H1 (cell line): ENCODE measurements at regions not wholly inside any gene's neighbourhood (a gene's known extent, or its start where the extent isn't known, plus 50 kb on each side); places are given as distances from the start of the nearest gene placed in this dataset.

ENCODE experiments used
- CTCF ChIA-PET: fragments of 300-600 bp; sonication (Branson Sonifier 250); formaldehyde crosslinking; loops from one replicate; lab custom pipeline; 2021; ENCODE audit not compliant: partially characterized antibody; lab: Charles Lee
- POLR2A ChIA-PET: fragments of 300-600 bp; sonication (Branson Sonifier 250); formaldehyde crosslinking; loops from one replicate; lab custom pipeline; 2021; ENCODE audit warnings: inconsistent platforms; ENCODE audit not compliant: partially characterized antibody; lab: Charles Lee
- DNase-seq, 2 experiments: peaks; one replicate each; pipeline versions ENCODE4 v3.0.0 to v3.0.0-alpha.2; 2010 to 2022; ENCODE audit warnings: low spot score in 2 of 2, low read depth in 1 of 2, mixed read lengths in 1 of 2
- FAIRE-seq: peaks from 2 replicates; lab custom pipeline; 2011; peaks lifted over from hg19 to GRCh38; lab: Jason Lieb, UNC
- H2AFZ ChIP-seq: 2 replicates; pipeline ENCODE4 v1.8.1; 2012; ENCODE audit warnings: low read length, inconsistent platforms
- H2AK5ac ChIP-seq: 2 replicates; pipeline ENCODE4 v1.6.1; 2013; ENCODE audit warnings: low read depth, low read length
- H2BK120ac ChIP-seq: replicated peaks from 2 replicates; pipeline ENCODE3; 2013; ENCODE audit warnings: low read depth, low read length, inconsistent platforms
- H2BK12ac ChIP-seq: 2 replicates; pipeline ENCODE4 v1.6.1; 2013; ENCODE audit warnings: low read depth, low read length
- H2BK15ac ChIP-seq: 2 replicates; pipeline ENCODE4 v1.6.1; 2013; ENCODE audit warnings: low read length
- H2BK20ac ChIP-seq: 2 replicates; pipeline ENCODE4 v1.6.1; 2013; ENCODE audit warnings: low read length
- H2BK5ac ChIP-seq: 2 replicates; pipeline ENCODE4 v1.6.1; 2013; ENCODE audit warnings: low read depth, low read length
- H3K14ac ChIP-seq: 2 replicates; pipeline ENCODE4 v1.6.1; 2013; ENCODE audit warnings: inconsistent platforms; ENCODE audit not compliant: insufficient read length
- H3K18ac ChIP-seq: 2 replicates; pipeline ENCODE4 v1.6.1; 2013; ENCODE audit warnings: low read length; ENCODE audit errors: extremely low read depth
- H3K23ac ChIP-seq: 2 replicates; pipeline ENCODE4 v1.6.1; 2013; ENCODE audit warnings: inconsistent platforms; ENCODE audit not compliant: insufficient read length
- H3K23me2 ChIP-seq: 2 replicates; pipeline ENCODE4 v1.6.1; 2013; ENCODE audit warnings: low read depth, low read length
- H3K27ac ChIP-seq: 2 replicates; pipeline ENCODE4 v1.6.1; 2011; ENCODE audit warnings: low read depth, low read length, inconsistent platforms
- H3K27me3 ChIP-seq, 4 experiments: replicated peaks in 1 of 4; 1 replicate in 1 of 4; 2 replicates in 3 of 4; pipeline versions ENCODE4 v1.6.1 to v1.8.1; 2011 to 2013; ENCODE audit warnings: low read length in 3 of 4, mild to moderate bottlenecking in 3 of 4, inconsistent platforms in 2 of 4, mixed read lengths in 2 of 4, moderate library complexity in 1 of 4; ENCODE audit not compliant: control insufficient read depth in 3 of 4, insufficient read depth in 3 of 4; ENCODE audit errors: extremely low read depth in 1 of 4
- H3K36me3 ChIP-seq, 4 experiments: 2 replicates each; pipeline versions ENCODE4 v1.6.1 to v1.8.1; 2011 to 2013; ENCODE audit warnings: mild to moderate bottlenecking in 4 of 4, low read length in 3 of 4, moderate library complexity in 2 of 4, control low read depth in 1 of 4, inconsistent platforms in 1 of 4; ENCODE audit not compliant: insufficient read depth in 4 of 4, control insufficient read depth in 2 of 4
- H3K4ac ChIP-seq: replicated peaks from 2 replicates; pipeline ENCODE3; 2013; ENCODE audit warnings: low read length, low read depth, mixed read lengths, inconsistent platforms; ENCODE audit not compliant: insufficient read length
- H3K4me1 ChIP-seq, 4 experiments: replicated peaks in 1 of 4; 1 replicate in 1 of 4; 2 replicates in 3 of 4; pipeline versions ENCODE4 v1.6.1 to v1.8.1; 2011 to 2013; ENCODE audit warnings: low read length in 3 of 4, inconsistent platforms in 2 of 4, mixed read lengths in 1 of 4; ENCODE audit not compliant: insufficient read depth in 4 of 4, control insufficient read depth in 3 of 4
- H3K4me2 ChIP-seq, 2 experiments: 2 replicates each; pipeline versions ENCODE4 v1.6.1 to v1.8.1; 2011 to 2013; ENCODE audit warnings: low read depth in 2 of 2, low read length in 2 of 2, control low read depth in 1 of 2, inconsistent platforms in 1 of 2, mild to moderate bottlenecking in 1 of 2; ENCODE audit not compliant: insufficient read depth in 1 of 2
- H3K4me3 ChIP-seq, 4 experiments: fragments of 200-600, 300-600 bp in 1 of 4; sonication (generic), shearing (Covaris generic), sonication (Bioruptor Twin) in 1 of 4; 2 replicates each; pipeline versions ENCODE4 v1.5.1 to v1.8.1; 2011 to 2016; ENCODE audit warnings: low read length in 4 of 4, low read depth in 3 of 4, control low read depth in 2 of 4, inconsistent platforms in 2 of 4, mild to moderate bottlenecking in 2 of 4, mixed read lengths in 1 of 4, moderate library complexity in 1 of 4; ENCODE audit not compliant: insufficient read depth in 2 of 4; ENCODE audit errors: extremely low read depth in 1 of 4
- H3K56ac ChIP-seq: replicated peaks from 2 replicates; pipeline ENCODE3; 2013; ENCODE audit warnings: low read depth, mild to moderate bottlenecking, mixed read lengths, low read length, inconsistent platforms; ENCODE audit not compliant: insufficient read length
- H3K79me1 ChIP-seq: 2 replicates; pipeline ENCODE4 v1.6.1; 2013; ENCODE audit warnings: low read depth, low read length, control low read depth
- H3K79me2 ChIP-seq, 2 experiments: 2 replicates each; pipeline versions ENCODE4 v1.6.1 to v1.8.1; 2012 to 2013; ENCODE audit warnings: low read length in 2 of 2, mild to moderate bottlenecking in 2 of 2, inconsistent platforms in 1 of 2; ENCODE audit not compliant: insufficient read depth in 2 of 2, control insufficient read depth in 1 of 2
- H3K9ac ChIP-seq, 4 experiments: replicated peaks in 1 of 4; 1 replicate in 1 of 4; 2 replicates in 3 of 4; pipeline versions ENCODE4 v1.6.1 to v1.8.1; 2011 to 2013; ENCODE audit warnings: low read depth in 3 of 4, low read length in 3 of 4, control low read depth in 2 of 4, mild to moderate bottlenecking in 2 of 4, moderate library complexity in 2 of 4, inconsistent platforms in 1 of 4; ENCODE audit errors: extremely low read depth in 1 of 4
- H3K9me3 ChIP-seq, 2 experiments: 2 replicates each; pipeline versions ENCODE4 v1.6.1 to v1.8.1; 2012 to 2013; ENCODE audit warnings: mild to moderate bottlenecking in 2 of 2, moderate library complexity in 2 of 2, control low read depth in 1 of 2, inconsistent platforms in 1 of 2, low read depth in 1 of 2, low read length in 1 of 2, mixed read lengths in 1 of 2; ENCODE audit not compliant: insufficient read depth in 2 of 2
- H4K20me1 ChIP-seq, 2 experiments: replicated peaks in 1 of 2; 2 replicates each; pipeline versions ENCODE3 to v1.8.1; 2011 to 2013; ENCODE audit warnings: inconsistent platforms in 2 of 2, low read length in 2 of 2, mild to moderate bottlenecking in 1 of 2; ENCODE audit not compliant: insufficient read depth in 2 of 2, control insufficient read depth in 1 of 2
- H4K5ac ChIP-seq: 2 replicates; pipeline ENCODE4 v1.6.1; 2013; ENCODE audit warnings: low read length, low read depth, mixed read lengths, inconsistent platforms; ENCODE audit not compliant: insufficient read length
- H4K8ac ChIP-seq: 2 replicates; pipeline ENCODE4 v1.8.0; 2013; ENCODE audit warnings: mild to moderate bottlenecking, moderate library complexity, low read length, inconsistent platforms; ENCODE audit not compliant: insufficient read depth; ENCODE audit errors: extremely low read depth
- H4K91ac ChIP-seq: replicated peaks from 2 replicates; pipeline ENCODE3; 2013; ENCODE audit warnings: low read length, mixed read lengths, inconsistent platforms; ENCODE audit not compliant: insufficient read length
- ATF2 ChIP-seq: IDR thresholded peaks from 2 replicates; pipeline ENCODE4 v1.6.1; 2012; ENCODE audit warnings: low read length, inconsistent platforms
- BCL11A ChIP-seq, 2 experiments: IDR thresholded peaks; one replicate each; pipeline ENCODE4 v1.6.1; 2011; ENCODE audit warnings: low read depth in 2 of 2, low read length in 2 of 2, mild to moderate bottlenecking in 2 of 2
- CBX8 ChIP-seq: fragments of 300-800, 300-1000 bp; sonication (generic); IDR thresholded peaks from 2 replicates; pipeline ENCODE4 v1.7.1; 2016; ENCODE audit warnings: low read depth, low read length, borderline replicate concordance
- CEBPB ChIP-seq: IDR thresholded peaks from 2 replicates; pipeline ENCODE4 v1.6.1; 2012; ENCODE audit warnings: low read depth, low read length
- EGR1 ChIP-seq: IDR thresholded peaks from 2 replicates; pipeline ENCODE4 v1.6.1; 2011; ENCODE audit warnings: low read depth, low read length, borderline replicate concordance
- GTF2F1 ChIP-seq: IDR thresholded peaks from 2 replicates; pipeline ENCODE4 v1.6.1; 2012; ENCODE audit warnings: low read depth, low read length, improper control_type of control experiment, borderline replicate concordance
- MAX ChIP-seq: IDR thresholded peaks from 2 replicates; pipeline ENCODE4 v1.6.1; 2012; ENCODE audit warnings: inconsistent platforms
- NRF1 ChIP-seq: IDR thresholded peaks from 2 replicates; pipeline ENCODE4 v1.6.1; 2011; ENCODE audit warnings: mild to moderate bottlenecking, low read depth, low read length, improper control_type of control experiment
- POLR2A ChIP-seq, 2 experiments: IDR thresholded peaks; 1 replicate in 1 of 2; 2 replicates in 1 of 2; pipeline ENCODE4 v1.6.1; 2011; ENCODE audit warnings: low read depth in 2 of 2, low read length in 2 of 2, mild to moderate bottlenecking in 2 of 2; ENCODE audit errors: control extremely low read depth in 1 of 2
- SAP30 ChIP-seq: fragments of 300-600 bp; sonication (generic); IDR thresholded peaks from 2 replicates; pipeline ENCODE4 v1.7.1; 2012; ENCODE audit warnings: low read length, moderate library complexity, mild to moderate bottlenecking, inconsistent platforms; ENCODE audit not compliant: insufficient read depth, insufficient replicate concordance
- SIX5 ChIP-seq: IDR thresholded peaks from 2 replicates; pipeline ENCODE4 v1.6.1; 2011; ENCODE audit warnings: mild to moderate bottlenecking, low read depth, low read length
- TF ChIP-seq, protein P1 (sequence below): IDR thresholded peaks from 2 replicates; pipeline ENCODE4 v1.6.1; 2011; ENCODE audit warnings: low read depth, mild to moderate bottlenecking, low read length; ENCODE audit not compliant: insufficient read depth
- TF ChIP-seq, protein P2 (sequence below): IDR thresholded peaks from 2 replicates; pipeline ENCODE4 v1.6.1; 2011; ENCODE audit warnings: low read length, improper control_type of control experiment

DNA sequence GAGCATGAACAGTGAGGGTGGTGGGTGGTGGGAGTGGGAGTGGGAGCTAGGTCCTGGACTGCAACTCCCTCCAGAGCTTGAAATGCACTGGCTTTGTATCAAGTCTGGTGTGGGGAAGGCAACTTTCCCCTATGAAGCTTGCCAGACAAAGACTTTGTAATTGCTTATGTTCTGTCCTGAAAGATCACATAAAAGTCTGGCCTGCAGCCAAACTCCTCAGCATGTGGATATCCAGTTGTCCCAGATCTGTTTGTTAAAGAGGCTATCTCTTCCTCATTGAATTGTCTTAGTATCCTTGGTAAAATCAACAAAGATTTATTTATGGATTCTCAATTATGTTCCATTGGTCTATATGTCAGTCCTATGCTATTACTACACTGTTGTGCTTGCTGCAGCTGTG, 607.9 kb downstream of the GLUD2 start:
- no peak overlapping the region for H2BK20ac ChIP-seq
- H3K9ac ChIP-seq = no peak overlapping the region
- no peaks in the 10 kb centered on the region for H3K79me2 ChIP-seq
- no peak overlapping the region for H2BK15ac ChIP-seq
- no peak overlapping the region for H4K5ac ChIP-seq
- no peak overlapping the region for H3K4me3 ChIP-seq
- H3K4ac ChIP-seq = no peak overlapping the region
- POLR2A ChIA-PET = no interaction called here
- no peak for FAIRE-seq
- no peaks in the 10 kb centered on the region for H3K36me3 ChIP-seq
- no peak overlapping the region for H4K8ac ChIP-seq
- H3K23me2 ChIP-seq = no peaks in the 10 kb centered on the region
- no peak overlapping the region for H4K91ac ChIP-seq
- H3K79me1 ChIP-seq = no peaks in the 10 kb centered on the region
- H2BK120ac ChIP-seq = no peak overlapping the region
- H3K23ac ChIP-seq = no peak overlapping the region
- no peak overlapping the region for H3K27ac ChIP-seq
- H3K4me2 ChIP-seq = no peak overlapping the region
- no peaks in the 10 kb centered on the region for H3K27me3 ChIP-seq
- no peak overlapping the region for H3K18ac ChIP-seq
- H3K4me1 ChIP-seq = no peaks in the 10 kb centered on the region
- no peaks in the 10 kb centered on the region for H4K20me1 ChIP-seq
- H2BK5ac ChIP-seq = no peak overlapping the region
- H3K56ac ChIP-seq = no peak overlapping the region
- no peak overlapping the region for H2AK5ac ChIP-seq
- no peak overlapping the region for H2AFZ ChIP-seq
- no peak overlapping the region for H3K14ac ChIP-seq
- no peak for DNase-seq
- no peaks in the 10 kb centered on the region for H3K9me3 ChIP-seq
- CTCF ChIA-PET = no interaction called here
- H2BK12ac ChIP-seq = no peak overlapping the region
- TF ChIP-seq, protein P1, sequence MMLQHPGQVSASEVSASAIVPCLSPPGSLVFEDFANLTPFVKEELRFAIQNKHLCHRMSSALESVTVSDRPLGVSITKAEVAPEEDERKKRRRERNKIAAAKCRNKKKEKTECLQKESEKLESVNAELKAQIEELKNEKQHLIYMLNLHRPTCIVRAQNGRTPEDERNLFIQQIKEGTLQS = no peak
- no peak for TF ChIP-seq POLR2A (IDR thresholded peaks at IDR 0.05; ENCODE audit: control extremely low read depth in 1 of 2, low read depth in 2 of 2, low read length in 2 of 2)
- TF ChIP-seq NRF1 = no peak
- TF ChIP-seq SAP30 = no peak
- no peak for TF ChIP-seq ATF2
- no peak for TF ChIP-seq CEBPB
- TF ChIP-seq EGR1 = no peak
- TF ChIP-seq GTF2F1 = no peak
- no peak for TF ChIP-seq MAX
- TF ChIP-seq, protein P2, sequence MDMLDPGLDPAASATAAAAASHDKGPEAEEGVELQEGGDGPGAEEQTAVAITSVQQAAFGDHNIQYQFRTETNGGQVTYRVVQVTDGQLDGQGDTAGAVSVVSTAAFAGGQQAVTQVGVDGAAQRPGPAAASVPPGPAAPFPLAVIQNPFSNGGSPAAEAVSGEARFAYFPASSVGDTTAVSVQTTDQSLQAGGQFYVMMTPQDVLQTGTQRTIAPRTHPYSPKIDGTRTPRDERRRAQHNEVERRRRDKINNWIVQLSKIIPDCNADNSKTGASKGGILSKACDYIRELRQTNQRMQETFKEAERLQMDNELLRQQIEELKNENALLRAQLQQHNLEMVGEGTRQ = no peak
- no peak for TF ChIP-seq BCL11A (IDR thresholded peaks at IDR 0.05; ENCODE audit: low read depth in 2 of 2, low read length in 2 of 2)
- TF ChIP-seq CBX8 = no peak
- no peak for TF ChIP-seq SIX5
